Calu3 (cell line): ENCODE measurements at regions not wholly inside any gene's neighbourhood (a gene's known extent, or its start where the extent isn't known, plus 50 kb on each side); places are given as distances from the start of the nearest gene placed in this dataset.

Source experiments
- BruUV-seq: library from RNA; stranded (reverse); fragments of 400-500 nt; replicated peaks from 2 replicates; lab custom pipeline; 2021; lab: Mats Ljungman, UMichigan
- CTCF ChIA-PET: fragments of 300-600 bp; sonication (Branson Sonifier 250); formaldehyde crosslinking; loops from one replicate; lab custom pipeline; 2022; ENCODE audit warnings: antibody characterized with exemption; lab: Charles Lee
- DNase-seq: peaks from one replicate; pipeline ENCODE4 v3.0.0; 2022
- H3K27ac Mint-ChIP-seq: one replicate; pipeline ENCODE4 v1.8.0; 2022; ENCODE audit warnings: mixed read lengths; ENCODE audit not compliant: unreplicated experiment
- H3K27me3 Mint-ChIP-seq: one replicate; pipeline ENCODE4 v1.8.0; 2022; ENCODE audit warnings: mixed read lengths; ENCODE audit not compliant: unreplicated experiment
- H3K36me3 Mint-ChIP-seq: one replicate; pipeline ENCODE4 v1.8.0; 2022; ENCODE audit warnings: mild to moderate bottlenecking, moderate library complexity, mixed read lengths; ENCODE audit not compliant: insufficient read depth, unreplicated experiment
- H3K4me1 Mint-ChIP-seq: one replicate; pipeline ENCODE4 v1.8.0; 2022; ENCODE audit warnings: mild to moderate bottlenecking, low read depth, mixed read lengths; ENCODE audit not compliant: unreplicated experiment
- H3K4me3 Mint-ChIP-seq: one replicate; pipeline ENCODE4 v1.8.0; 2022; ENCODE audit warnings: mild to moderate bottlenecking, low read depth, moderate library complexity, mixed read lengths; ENCODE audit not compliant: unreplicated experiment
- H3K9me3 Mint-ChIP-seq: one replicate; pipeline ENCODE4 v1.8.0; 2022; ENCODE audit warnings: low read depth, mixed read lengths; ENCODE audit not compliant: unreplicated experiment
- intact Hi-C: fragments of 100-400 bp; cut with micrococcal nuclease; formaldehyde crosslinking; loops from one replicate; pipeline ENCODE4 v1.10.0; 2022; ENCODE audit not compliant: unreplicated experiment
- TF ChIP-seq, protein P1 (sequence below): fragments of 200-600 bp; IDR thresholded peaks from one replicate; pipeline ENCODE4 v1.8.0; 2022; ENCODE audit warnings: antibody characterized with exemption; ENCODE audit not compliant: unreplicated experiment

GRCh38 chr6:140107216-140107615 lies 732.8 kb upstream of the CITED2 start:
- BruUV-seq, result no TSS peak
- Mint-ChIP-seq H3K4me1 (no peaks in the 10 kb centered on the region), H3K4me3 (no peak overlapping the region), H3K36me3 (no peaks in the 10 kb centered on the region), H3K27ac (no peak overlapping the region), H3K9me3 (no peaks in the 10 kb centered on the region), H3K27me3 (no peaks in the 10 kb centered on the region)
- TF ChIP-seq, protein P1, sequence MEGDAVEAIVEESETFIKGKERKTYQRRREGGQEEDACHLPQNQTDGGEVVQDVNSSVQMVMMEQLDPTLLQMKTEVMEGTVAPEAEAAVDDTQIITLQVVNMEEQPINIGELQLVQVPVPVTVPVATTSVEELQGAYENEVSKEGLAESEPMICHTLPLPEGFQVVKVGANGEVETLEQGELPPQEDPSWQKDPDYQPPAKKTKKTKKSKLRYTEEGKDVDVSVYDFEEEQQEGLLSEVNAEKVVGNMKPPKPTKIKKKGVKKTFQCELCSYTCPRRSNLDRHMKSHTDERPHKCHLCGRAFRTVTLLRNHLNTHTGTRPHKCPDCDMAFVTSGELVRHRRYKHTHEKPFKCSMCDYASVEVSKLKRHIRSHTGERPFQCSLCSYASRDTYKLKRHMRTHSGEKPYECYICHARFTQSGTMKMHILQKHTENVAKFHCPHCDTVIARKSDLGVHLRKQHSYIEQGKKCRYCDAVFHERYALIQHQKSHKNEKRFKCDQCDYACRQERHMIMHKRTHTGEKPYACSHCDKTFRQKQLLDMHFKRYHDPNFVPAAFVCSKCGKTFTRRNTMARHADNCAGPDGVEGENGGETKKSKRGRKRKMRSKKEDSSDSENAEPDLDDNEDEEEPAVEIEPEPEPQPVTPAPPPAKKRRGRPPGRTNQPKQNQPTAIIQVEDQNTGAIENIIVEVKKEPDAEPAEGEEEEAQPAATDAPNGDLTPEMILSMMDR, result no peak
- intact Hi-C loops, result no loop called here
- CTCF ChIA-PET, result no interaction called here
- DNase-seq, result no peak

GRCh38 chr6:140105857-140106256 lies 731.4 kb upstream of the CITED2 start:
- TF ChIP-seq, protein P1, result no peak
- H3K36me3 Mint-ChIP-seq, result no peaks in the 10 kb centered on the region
- CTCF ChIA-PET, result no interaction called here
- BruUV-seq, result no TSS peak
- DNase-seq, result peak; percentile 1
- no peak overlapping the region for H3K27ac Mint-ChIP-seq
- no peaks in the 10 kb centered on the region for H3K27me3 Mint-ChIP-seq
- H3K4me3 Mint-ChIP-seq, result no peak overlapping the region
- H3K9me3 Mint-ChIP-seq, result no peaks in the 10 kb centered on the region
- intact Hi-C loops, result no loop called here
- H3K4me1 Mint-ChIP-seq, result no peaks in the 10 kb centered on the region

GRCh38 chr6:140105241-140105640 lies 730.8 kb upstream of the CITED2 start:
- Mint-ChIP-seq H3K27ac (no peak overlapping the region), H3K27me3 (no peaks in the 10 kb centered on the region), H3K36me3 (no peaks in the 10 kb centered on the region), H3K4me1 (no peaks in the 10 kb centered on the region), H3K4me3 (no peak overlapping the region), H3K9me3 (no peaks in the 10 kb centered on the region)
- intact Hi-C loops, result no loop called here
- CTCF ChIA-PET, result no interaction called here
- BruUV-seq, result no TSS peak
- DNase-seq, result no peak
- TF ChIP-seq, protein P1, result no peak

DNA sequence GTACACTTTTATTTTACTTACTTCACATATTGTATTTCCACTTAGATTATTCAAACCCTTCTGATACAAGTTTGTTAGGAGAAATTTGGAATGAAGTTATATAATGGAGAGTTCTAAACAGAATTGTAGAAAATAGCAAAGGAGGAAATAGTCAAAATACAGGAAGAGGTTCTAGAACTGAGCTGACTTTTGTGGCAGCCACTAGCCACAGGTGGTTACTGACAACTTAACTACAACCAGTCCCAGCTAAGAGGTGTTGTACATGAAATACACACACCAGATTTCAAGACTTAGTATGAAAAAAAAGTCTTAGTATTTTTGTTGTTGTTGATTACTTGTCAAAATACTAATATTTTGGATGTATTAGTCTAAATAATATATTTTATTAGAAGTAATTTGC lies 727.4 kb upstream of the CITED2 start:
- BruUV-seq, result no TSS peak
- intact Hi-C loops, result no loop called here
- Mint-ChIP-seq H3K4me3 (no peak overlapping the region), H3K27me3 (no peaks in the 10 kb centered on the region), H3K9me3 (no peaks in the 10 kb centered on the region), H3K36me3 (no peaks in the 10 kb centered on the region), H3K27ac (no peak overlapping the region), H3K4me1 (no peaks in the 10 kb centered on the region)
- TF ChIP-seq, protein P1, result no peak
- CTCF ChIA-PET, result no interaction called here
- DNase-seq, result no peak

DNA sequence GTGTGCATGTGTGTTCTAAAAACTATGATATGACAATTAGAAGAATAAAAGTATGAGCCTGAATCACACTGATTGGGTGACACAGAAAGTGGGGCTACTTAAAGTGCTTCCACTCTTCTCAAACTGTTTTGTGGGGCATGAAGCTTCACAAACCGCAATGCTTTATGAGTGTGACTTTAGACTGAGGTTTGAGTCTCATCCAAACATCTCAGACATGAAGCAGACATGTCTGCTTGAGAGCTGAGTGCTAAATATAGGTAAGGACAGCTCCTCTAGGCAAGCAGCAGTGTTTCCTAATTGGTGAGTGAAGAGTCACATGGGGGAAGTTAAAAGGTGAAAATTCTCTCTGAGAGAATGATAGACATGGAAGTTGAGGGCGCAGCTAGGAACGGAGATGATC lies 726.9 kb upstream of the CITED2 start:
- H3K9me3 Mint-ChIP-seq, result no peaks in the 10 kb centered on the region
- H3K27ac Mint-ChIP-seq, result no peak overlapping the region
- H3K4me3 Mint-ChIP-seq, result no peak overlapping the region
- intact Hi-C loops, result no loop called here
- no peaks in the 10 kb centered on the region for H3K27me3 Mint-ChIP-seq
- H3K36me3 Mint-ChIP-seq, result no peaks in the 10 kb centered on the region
- CTCF ChIA-PET, result no interaction called here
- H3K4me1 Mint-ChIP-seq, result no peaks in the 10 kb centered on the region
- no TSS peak for BruUV-seq
- TF ChIP-seq, protein P1, result no peak
- no peak for DNase-seq
